ENCODE measurements at regions not wholly inside any gene's neighbourhood (a gene's known extent, or its start where the extent isn't known, plus 50 kb on each side); places are given as distances from the start of the nearest gene placed in this dataset.

- no peak overlapping the region for H3K27ac Mint-ChIP-seq
- H3K4me3 Mint-ChIP-seq: no peak overlapping the region
- no peaks in the 10 kb centered on the region for H3K27me3 Mint-ChIP-seq
- peaks cover 21% of the 10 kb centered on the region for H3K4me1 Mint-ChIP-seq (ENCODE audit: low read depth)
- H3K36me3 Mint-ChIP-seq (ENCODE audit: low read depth): no peaks in the 10 kb centered on the region
- no peaks in the 10 kb centered on the region for H3K9me3 Mint-ChIP-seq
Measured at GRCh38 chr1:232880354-232880753, 70.1 kb upstream of the NTPCR start.

- Mint-ChIP-seq H3K4me3 (no peak overlapping the region), H3K36me3 (ENCODE audit: low read depth) (no peaks in the 10 kb centered on the region), H3K27ac (no peak overlapping the region), H3K27me3 (no peaks in the 10 kb centered on the region), H3K4me1 (ENCODE audit: low read depth) (no peaks in the 10 kb centered on the region), H3K9me3 (no peaks in the 10 kb centered on the region)
Measured at GRCh38 chr1:232883992-232884661, 66.3 kb upstream of the NTPCR start.

- H3K27me3 Mint-ChIP-seq: no peaks in the 10 kb centered on the region
- H3K9me3 Mint-ChIP-seq: no peaks in the 10 kb centered on the region
- H3K4me3 Mint-ChIP-seq: no peak overlapping the region
- H3K4me1 Mint-ChIP-seq (ENCODE audit: low read depth): peaks cover 11% of the 10 kb centered on the region
- no peaks in the 10 kb centered on the region for H3K36me3 Mint-ChIP-seq (ENCODE audit: low read depth)
- H3K27ac Mint-ChIP-seq: no peak overlapping the region
Measured at GRCh38 chr1:232886271-232886670, 64.1 kb upstream of the NTPCR start.

GRCh38 chr1:232890340-232890943, 60.0 kb upstream of the NTPCR start:
- Mint-ChIP-seq H3K36me3 (ENCODE audit: low read depth) (no peaks in the 10 kb centered on the region), H3K27ac (peak overlapping the region; percentile 54), H3K27me3 (no peaks in the 10 kb centered on the region), H3K4me1 (ENCODE audit: low read depth) (peaks cover 15% of the 10 kb centered on the region), H3K9me3 (peaks cover 11% of the 10 kb centered on the region), H3K4me3 (no peak overlapping the region)

GRCh38 chr1:232891071-232891470, 59.3 kb upstream of the NTPCR start:
- no peak overlapping the region for H3K4me3 Mint-ChIP-seq
- H3K27me3 Mint-ChIP-seq: no peaks in the 10 kb centered on the region
- peaks cover 11% of the 10 kb centered on the region for H3K9me3 Mint-ChIP-seq
- peak overlapping the region; percentile 71 for H3K27ac Mint-ChIP-seq
- no peaks in the 10 kb centered on the region for H3K36me3 Mint-ChIP-seq (ENCODE audit: low read depth)
- peaks cover 15% of the 10 kb centered on the region for H3K4me1 Mint-ChIP-seq (ENCODE audit: low read depth)

- Mint-ChIP-seq H3K36me3 (ENCODE audit: low read depth) (no peaks in the 10 kb centered on the region), H3K9me3 (peaks cover 11% of the 10 kb centered on the region), H3K4me3 (no peak overlapping the region), H3K4me1 (ENCODE audit: low read depth) (peaks cover 15% of the 10 kb centered on the region), H3K27me3 (no peaks in the 10 kb centered on the region), H3K27ac (no peak overlapping the region)
Measured at GRCh38 chr1:232891656-232892317, 58.6 kb upstream of the NTPCR start.

GRCh38 chr1:232893481-232894313, 56.7 kb upstream of the NTPCR start:
- Mint-ChIP-seq H3K4me1 (ENCODE audit: low read depth) (peaks cover 15% of the 10 kb centered on the region), H3K27ac (no peak overlapping the region), H3K36me3 (ENCODE audit: low read depth) (no peaks in the 10 kb centered on the region), H3K9me3 (peaks cover 11% of the 10 kb centered on the region), H3K4me3 (no peak overlapping the region), H3K27me3 (no peaks in the 10 kb centered on the region)

- Mint-ChIP-seq H3K4me3 (no peak overlapping the region), H3K27ac (no peak overlapping the region), H3K4me1 (ENCODE audit: low read depth) (peaks cover 15% of the 10 kb centered on the region), H3K36me3 (ENCODE audit: low read depth) (no peaks in the 10 kb centered on the region), H3K27me3 (no peaks in the 10 kb centered on the region), H3K9me3 (peaks cover 11% of the 10 kb centered on the region)
Measured at GRCh38 chr1:232894436-232894835, 56.0 kb upstream of the NTPCR start.

GRCh38 chr1:232897949-232898465, 52.4 kb upstream of the NTPCR start:
- peaks cover 11% of the 10 kb centered on the region for H3K9me3 Mint-ChIP-seq
- no peak overlapping the region for H3K4me3 Mint-ChIP-seq
- no peak overlapping the region for H3K27ac Mint-ChIP-seq
- H3K27me3 Mint-ChIP-seq: no peaks in the 10 kb centered on the region
- H3K36me3 Mint-ChIP-seq (ENCODE audit: low read depth): no peaks in the 10 kb centered on the region
- H3K4me1 Mint-ChIP-seq (ENCODE audit: low read depth): no peaks in the 10 kb centered on the region

GRCh38 chr1:232899268-232899667, 51.1 kb upstream of the NTPCR start:
- Mint-ChIP-seq H3K4me3 (no peak overlapping the region), H3K9me3 (peaks cover 4% of the 10 kb centered on the region), H3K27ac (no peak overlapping the region), H3K4me1 (ENCODE audit: low read depth) (no peaks in the 10 kb centered on the region), H3K27me3 (no peaks in the 10 kb centered on the region), H3K36me3 (ENCODE audit: low read depth) (no peaks in the 10 kb centered on the region)

- Mint-ChIP-seq H3K9me3 (peaks cover under 1% of the 10 kb centered on the region), H3K36me3 (ENCODE audit: low read depth) (no peaks in the 10 kb centered on the region), H3K4me3 (no peak overlapping the region), H3K4me1 (ENCODE audit: low read depth) (peaks cover 4% of the 10 kb centered on the region), H3K27ac (no peak overlapping the region), H3K27me3 (no peaks in the 10 kb centered on the region)
Measured at GRCh38 chr1:232899839-232900238, 50.6 kb upstream of the NTPCR start.

Measured in stimulated activated naive CD8-positive, alpha-beta T cell treated with anti-CD3 and anti-CD28 coated beads, Interleukin-15, Interleukin-2, amounts not matched to agents 100 ng/mL and 50 ng/mL, for 24 hours (primary cell).